K562 (cell line): ENCODE measurements at regions not wholly inside any gene's neighbourhood (a gene's known extent, or its start where the extent isn't known, plus 50 kb on each side); places are given as distances from the start of the nearest gene placed in this dataset.

ENCODE experiments used
- BRD4 ChIP-seq: fragments of 200-600 bp; sonication (generic); IDR thresholded peaks from 2 replicates; pipeline ENCODE4 v1.6.1; 2017; ENCODE audit warnings: inconsistent platforms
- DMBX1 ChIP-seq: fragments of 250-450 bp; sonication (Bioruptor Pico); IDR thresholded peaks from 2 replicates; pipeline ENCODE4 v1.8.0; 2022; ENCODE audit warnings: inconsistent platforms, mild to moderate bottlenecking, moderate library complexity, borderline replicate concordance
- KAT7 ChIP-seq: sonication (generic); formaldehyde crosslinking; IDR thresholded peaks from 2 replicates; pipeline ENCODE4 v1.8.0; 2022; ENCODE audit warnings: missing genetic modification reagents, mild to moderate bottlenecking, borderline replicate concordance
- ZNF561 ChIP-seq: fragments of 450-650 bp; formaldehyde crosslinking; conservative IDR thresholded peaks from 2 replicates; pipeline ENCODE4 v1.4.0; 2020; ENCODE audit warnings: mild to moderate bottlenecking, moderate library complexity
- TF ChIP-seq, protein P1 (sequence below): fragments of 250-450 bp; sonication (Bioruptor Pico); IDR thresholded peaks from 2 replicates; pipeline ENCODE4 v1.4.0; 2020
- TF ChIP-seq, protein P2 (sequence below), 2 experiments: fragments of 150-350 bp in 1 of 2; IDR thresholded peaks; 2 replicates each; pipeline ENCODE4 v1.6.1; 2012 to 2016; ENCODE audit warnings: low read depth in 2 of 2, low read length in 2 of 2, mild to moderate bottlenecking in 1 of 2, moderate library complexity in 1 of 2
- TF ChIP-seq, protein P3 (sequence below): sonication (generic); formaldehyde crosslinking; IDR thresholded peaks from 2 replicates; pipeline ENCODE4 v1.8.1; 2023; ENCODE audit warnings: missing genetic modification reagents, mild to moderate bottlenecking, borderline replicate concordance
- TF ChIP-seq, protein P4 (sequence below): fragments of 450-650 bp; formaldehyde crosslinking; IDR thresholded peaks from 2 replicates; pipeline ENCODE4 v1.4.0; 2022; ENCODE audit warnings: mild to moderate bottlenecking, moderate library complexity
- TF ChIP-seq, protein P5 (sequence below), 2 experiments: fragments of 450-650 bp; conservative IDR thresholded peaks; 2 replicates each; pipeline ENCODE4 v1.6.1; 2017; ENCODE audit warnings: mild to moderate bottlenecking in 2 of 2, moderate library complexity in 2 of 2

DNA sequence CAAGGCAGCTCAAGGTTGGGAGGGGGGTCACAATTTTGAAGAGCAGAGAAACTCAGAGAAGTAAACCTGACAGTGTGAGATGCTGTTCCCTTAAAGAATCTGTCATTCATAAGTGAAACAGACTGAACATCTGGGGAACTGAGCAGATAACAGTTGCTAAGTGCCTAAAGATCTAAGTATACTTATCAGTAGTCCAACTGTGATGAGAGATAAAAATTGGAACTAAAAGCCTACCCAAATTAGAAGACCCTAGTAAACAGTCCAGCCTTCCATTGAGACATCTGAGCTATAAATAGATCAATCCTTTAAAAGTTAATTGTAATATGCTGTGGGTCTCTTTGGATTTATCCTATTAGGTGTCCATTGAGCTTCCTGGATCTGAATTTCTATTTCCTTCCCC is 692.8 kb upstream of the ZNF608 start (continued):
- TF ChIP-seq, protein P1, sequence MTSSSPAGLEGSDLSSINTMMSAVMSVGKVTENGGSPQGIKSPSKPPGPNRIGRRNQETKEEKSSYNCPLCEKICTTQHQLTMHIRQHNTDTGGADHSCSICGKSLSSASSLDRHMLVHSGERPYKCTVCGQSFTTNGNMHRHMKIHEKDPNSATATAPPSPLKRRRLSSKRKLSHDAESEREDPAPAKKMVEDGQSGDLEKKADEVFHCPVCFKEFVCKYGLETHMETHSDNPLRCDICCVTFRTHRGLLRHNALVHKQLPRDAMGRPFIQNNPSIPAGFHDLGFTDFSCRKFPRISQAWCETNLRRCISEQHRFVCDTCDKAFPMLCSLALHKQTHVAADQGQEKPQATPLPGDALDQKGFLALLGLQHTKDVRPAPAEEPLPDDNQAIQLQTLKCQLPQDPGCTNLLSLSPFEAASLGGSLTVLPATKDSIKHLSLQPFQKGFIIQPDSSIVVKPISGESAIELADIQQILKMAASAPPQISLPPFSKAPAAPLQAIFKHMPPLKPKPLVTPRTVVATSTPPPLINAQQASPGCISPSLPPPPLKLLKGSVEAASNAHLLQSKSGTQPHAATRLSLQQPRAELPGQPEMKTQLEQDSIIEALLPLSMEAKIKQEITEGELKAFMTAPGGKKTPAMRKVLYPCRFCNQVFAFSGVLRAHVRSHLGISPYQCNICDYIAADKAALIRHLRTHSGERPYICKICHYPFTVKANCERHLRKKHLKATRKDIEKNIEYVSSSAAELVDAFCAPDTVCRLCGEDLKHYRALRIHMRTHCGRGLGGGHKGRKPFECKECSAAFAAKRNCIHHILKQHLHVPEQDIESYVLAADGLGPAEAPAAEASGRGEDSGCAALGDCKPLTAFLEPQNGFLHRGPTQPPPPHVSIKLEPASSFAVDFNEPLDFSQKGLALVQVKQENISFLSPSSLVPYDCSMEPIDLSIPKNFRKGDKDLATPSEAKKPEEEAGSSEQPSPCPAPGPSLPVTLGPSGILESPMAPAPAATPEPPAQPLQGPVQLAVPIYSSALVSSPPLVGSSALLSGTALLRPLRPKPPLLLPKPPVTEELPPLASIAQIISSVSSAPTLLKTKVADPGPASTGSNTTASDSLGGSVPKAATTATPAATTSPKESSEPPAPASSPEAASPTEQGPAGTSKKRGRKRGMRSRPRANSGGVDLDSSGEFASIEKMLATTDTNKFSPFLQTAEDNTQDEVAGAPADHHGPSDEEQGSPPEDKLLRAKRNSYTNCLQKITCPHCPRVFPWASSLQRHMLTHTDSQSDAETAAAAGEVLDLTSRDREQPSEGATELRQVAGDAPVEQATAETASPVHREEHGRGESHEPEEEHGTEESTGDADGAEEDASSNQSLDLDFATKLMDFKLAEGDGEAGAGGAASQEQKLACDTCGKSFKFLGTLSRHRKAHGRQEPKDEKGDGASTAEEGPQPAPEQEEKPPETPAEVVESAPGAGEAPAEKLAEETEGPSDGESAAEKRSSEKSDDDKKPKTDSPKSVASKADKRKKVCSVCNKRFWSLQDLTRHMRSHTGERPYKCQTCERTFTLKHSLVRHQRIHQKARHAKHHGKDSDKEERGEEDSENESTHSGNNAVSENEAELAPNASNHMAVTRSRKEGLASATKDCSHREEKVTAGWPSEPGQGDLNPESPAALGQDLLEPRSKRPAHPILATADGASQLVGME: no peak
- TF ChIP-seq, protein P2, sequence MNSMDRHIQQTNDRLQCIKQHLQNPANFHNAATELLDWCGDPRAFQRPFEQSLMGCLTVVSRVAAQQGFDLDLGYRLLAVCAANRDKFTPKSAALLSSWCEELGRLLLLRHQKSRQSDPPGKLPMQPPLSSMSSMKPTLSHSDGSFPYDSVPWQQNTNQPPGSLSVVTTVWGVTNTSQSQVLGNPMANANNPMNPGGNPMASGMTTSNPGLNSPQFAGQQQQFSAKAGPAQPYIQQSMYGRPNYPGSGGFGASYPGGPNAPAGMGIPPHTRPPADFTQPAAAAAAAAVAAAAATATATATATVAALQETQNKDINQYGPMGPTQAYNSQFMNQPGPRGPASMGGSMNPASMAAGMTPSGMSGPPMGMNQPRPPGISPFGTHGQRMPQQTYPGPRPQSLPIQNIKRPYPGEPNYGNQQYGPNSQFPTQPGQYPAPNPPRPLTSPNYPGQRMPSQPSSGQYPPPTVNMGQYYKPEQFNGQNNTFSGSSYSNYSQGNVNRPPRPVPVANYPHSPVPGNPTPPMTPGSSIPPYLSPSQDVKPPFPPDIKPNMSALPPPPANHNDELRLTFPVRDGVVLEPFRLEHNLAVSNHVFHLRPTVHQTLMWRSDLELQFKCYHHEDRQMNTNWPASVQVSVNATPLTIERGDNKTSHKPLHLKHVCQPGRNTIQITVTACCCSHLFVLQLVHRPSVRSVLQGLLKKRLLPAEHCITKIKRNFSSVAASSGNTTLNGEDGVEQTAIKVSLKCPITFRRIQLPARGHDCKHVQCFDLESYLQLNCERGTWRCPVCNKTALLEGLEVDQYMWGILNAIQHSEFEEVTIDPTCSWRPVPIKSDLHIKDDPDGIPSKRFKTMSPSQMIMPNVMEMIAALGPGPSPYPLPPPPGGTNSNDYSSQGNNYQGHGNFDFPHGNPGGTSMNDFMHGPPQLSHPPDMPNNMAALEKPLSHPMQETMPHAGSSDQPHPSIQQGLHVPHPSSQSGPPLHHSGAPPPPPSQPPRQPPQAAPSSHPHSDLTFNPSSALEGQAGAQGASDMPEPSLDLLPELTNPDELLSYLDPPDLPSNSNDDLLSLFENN (IDR thresholded peaks at IDR 0.05; ENCODE audit: low read depth in 2 of 2, low read length in 2 of 2): no peak
- TF ChIP-seq, protein P3, sequence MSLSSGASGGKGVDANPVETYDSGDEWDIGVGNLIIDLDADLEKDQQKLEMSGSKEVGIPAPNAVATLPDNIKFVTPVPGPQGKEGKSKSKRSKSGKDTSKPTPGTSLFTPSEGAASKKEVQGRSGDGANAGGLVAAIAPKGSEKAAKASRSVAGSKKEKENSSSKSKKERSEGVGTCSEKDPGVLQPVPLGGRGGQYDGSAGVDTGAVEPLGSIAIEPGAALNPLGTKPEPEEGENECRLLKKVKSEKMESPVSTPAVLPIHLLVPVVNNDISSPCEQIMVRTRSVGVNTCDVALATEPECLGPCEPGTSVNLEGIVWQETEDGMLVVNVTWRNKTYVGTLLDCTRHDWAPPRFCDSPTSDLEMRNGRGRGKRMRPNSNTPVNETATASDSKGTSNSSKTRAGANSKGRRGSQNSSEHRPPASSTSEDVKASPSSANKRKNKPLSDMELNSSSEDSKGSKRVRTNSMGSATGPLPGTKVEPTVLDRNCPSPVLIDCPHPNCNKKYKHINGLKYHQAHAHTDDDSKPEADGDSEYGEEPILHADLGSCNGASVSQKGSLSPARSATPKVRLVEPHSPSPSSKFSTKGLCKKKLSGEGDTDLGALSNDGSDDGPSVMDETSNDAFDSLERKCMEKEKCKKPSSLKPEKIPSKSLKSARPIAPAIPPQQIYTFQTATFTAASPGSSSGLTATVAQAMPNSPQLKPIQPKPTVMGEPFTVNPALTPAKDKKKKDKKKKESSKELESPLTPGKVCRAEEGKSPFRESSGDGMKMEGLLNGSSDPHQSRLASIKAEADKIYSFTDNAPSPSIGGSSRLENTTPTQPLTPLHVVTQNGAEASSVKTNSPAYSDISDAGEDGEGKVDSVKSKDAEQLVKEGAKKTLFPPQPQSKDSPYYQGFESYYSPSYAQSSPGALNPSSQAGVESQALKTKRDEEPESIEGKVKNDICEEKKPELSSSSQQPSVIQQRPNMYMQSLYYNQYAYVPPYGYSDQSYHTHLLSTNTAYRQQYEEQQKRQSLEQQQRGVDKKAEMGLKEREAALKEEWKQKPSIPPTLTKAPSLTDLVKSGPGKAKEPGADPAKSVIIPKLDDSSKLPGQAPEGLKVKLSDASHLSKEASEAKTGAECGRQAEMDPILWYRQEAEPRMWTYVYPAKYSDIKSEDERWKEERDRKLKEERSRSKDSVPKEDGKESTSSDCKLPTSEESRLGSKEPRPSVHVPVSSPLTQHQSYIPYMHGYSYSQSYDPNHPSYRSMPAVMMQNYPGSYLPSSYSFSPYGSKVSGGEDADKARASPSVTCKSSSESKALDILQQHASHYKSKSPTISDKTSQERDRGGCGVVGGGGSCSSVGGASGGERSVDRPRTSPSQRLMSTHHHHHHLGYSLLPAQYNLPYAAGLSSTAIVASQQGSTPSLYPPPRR (CRISPR knock-in tag): no peak
- TF ChIP-seq, protein P4, sequence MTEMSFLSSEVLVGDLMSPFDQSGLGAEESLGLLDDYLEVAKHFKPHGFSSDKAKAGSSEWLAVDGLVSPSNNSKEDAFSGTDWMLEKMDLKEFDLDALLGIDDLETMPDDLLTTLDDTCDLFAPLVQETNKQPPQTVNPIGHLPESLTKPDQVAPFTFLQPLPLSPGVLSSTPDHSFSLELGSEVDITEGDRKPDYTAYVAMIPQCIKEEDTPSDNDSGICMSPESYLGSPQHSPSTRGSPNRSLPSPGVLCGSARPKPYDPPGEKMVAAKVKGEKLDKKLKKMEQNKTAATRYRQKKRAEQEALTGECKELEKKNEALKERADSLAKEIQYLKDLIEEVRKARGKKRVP (CRISPR knock-in tag): no peak
- TF ChIP-seq, protein P5, sequence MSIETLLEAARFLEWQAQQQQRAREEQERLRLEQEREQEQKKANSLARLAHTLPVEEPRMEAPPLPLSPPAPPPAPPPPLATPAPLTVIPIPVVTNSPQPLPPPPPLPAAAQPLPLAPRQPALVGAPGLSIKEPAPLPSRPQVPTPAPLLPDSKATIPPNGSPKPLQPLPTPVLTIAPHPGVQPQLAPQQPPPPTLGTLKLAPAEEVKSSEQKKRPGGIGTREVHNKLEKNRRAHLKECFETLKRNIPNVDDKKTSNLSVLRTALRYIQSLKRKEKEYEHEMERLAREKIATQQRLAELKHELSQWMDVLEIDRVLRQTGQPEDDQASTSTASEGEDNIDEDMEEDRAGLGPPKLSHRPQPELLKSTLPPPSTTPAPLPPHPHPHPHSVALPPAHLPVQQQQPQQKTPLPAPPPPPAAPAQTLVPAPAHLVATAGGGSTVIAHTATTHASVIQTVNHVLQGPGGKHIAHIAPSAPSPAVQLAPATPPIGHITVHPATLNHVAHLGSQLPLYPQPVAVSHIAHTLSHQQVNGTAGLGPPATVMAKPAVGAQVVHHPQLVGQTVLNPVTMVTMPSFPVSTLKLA (conservative IDR thresholded peaks at IDR 0.05): no peak
- TF ChIP-seq BRD4: no peak
- TF ChIP-seq KAT7 (CRISPR knock-in tag): no peak
- TF ChIP-seq ZNF561 (CRISPR knock-in tag): no peak
- TF ChIP-seq DMBX1 (CRISPR knock-in tag): no peak
- TF ChIP-seq, all 486 proteins: peak for 0
